IMR-90 (cell line): ENCODE measurements at regions not wholly inside any gene's neighbourhood (a gene's known extent, or its start where the extent isn't known, plus 50 kb on each side); places are given as distances from the start of the nearest gene placed in this dataset.

Experiments
- ATAC-seq: fragments of 200-7000 bp; cut with Tn5 transposase; 2 replicates; pipeline ENCODE4 v1.9.1; 2020; ENCODE audit warnings: low read depth, mild to moderate bottlenecking, moderate library complexity
- BruUV-seq: library from RNA; stranded (reverse); fragments of 400-500 nt; replicated peaks from 2 replicates; lab custom pipeline; 2021; lab: Mats Ljungman, UMichigan
- CTCF ChIA-PET: fragments of 300-600 bp; formaldehyde crosslinking; extraction: SDS; loops from one replicate; lab custom pipeline; 2021; ENCODE audit warnings: antibody characterized with exemption; lab: Yijun Ruan, JAX
- POLR2A ChIA-PET: fragments of 300-600 bp; sonication (Branson Sonifier 250); formaldehyde crosslinking; loops from one replicate; lab custom pipeline; 2022; ENCODE audit warnings: antibody characterized with exemption; ENCODE audit not compliant: unreplicated experiment; lab: Charles Lee
- DNase-seq: peaks from one replicate; pipeline ENCODE4 v3.0.0; 2013
- H2AFZ ChIP-seq: replicated peaks from 2 replicates; pipeline ENCODE3; 2013; ENCODE audit warnings: low read length, mild to moderate bottlenecking; ENCODE audit not compliant: poor library complexity
- H2AK5ac ChIP-seq: 2 replicates; pipeline ENCODE4 v1.6.1; 2013; ENCODE audit warnings: low read depth, low read length, inconsistent platforms
- H2AK9ac ChIP-seq: replicated peaks from 2 replicates; pipeline ENCODE3; 2013; ENCODE audit warnings: mild to moderate bottlenecking, low read depth, low read length, moderate library complexity; ENCODE audit not compliant: poor library complexity
- H2BK120ac ChIP-seq: 2 replicates; pipeline ENCODE4 v1.6.1; 2013; ENCODE audit warnings: low read depth, low read length, inconsistent platforms
- H2BK15ac ChIP-seq: 3 replicates; pipeline ENCODE4 v1.6.1; 2013; ENCODE audit warnings: low read depth, low read length, inconsistent platforms
- H2BK20ac ChIP-seq: 2 replicates; pipeline ENCODE4 v1.6.1; 2013; ENCODE audit warnings: low read depth, mild to moderate bottlenecking, inconsistent platforms, low read length, moderate library complexity
- H2BK5ac ChIP-seq: 2 replicates; pipeline ENCODE4 v1.6.1; 2013; ENCODE audit warnings: mild to moderate bottlenecking, low read depth, low read length, inconsistent platforms; ENCODE audit not compliant: poor library complexity, severe bottlenecking
- H3K14ac ChIP-seq: replicated peaks from 2 replicates; pipeline ENCODE4 v1.6.1; 2013; ENCODE audit warnings: low read depth, low read length, inconsistent platforms
- H3K18ac ChIP-seq: 2 replicates; pipeline ENCODE4 v1.6.1; 2013; ENCODE audit warnings: low read depth, low read length, control low read depth
- H3K23ac ChIP-seq: 2 replicates; pipeline ENCODE4 v1.6.1; 2013; ENCODE audit warnings: low read depth, low read length, inconsistent platforms
- H3K27ac ChIP-seq: 2 replicates; pipeline ENCODE4 v1.5.1; 2013; ENCODE audit warnings: mild to moderate bottlenecking, control low read depth, low read length; ENCODE audit not compliant: insufficient read depth
- H3K27me3 ChIP-seq: 2 replicates; pipeline ENCODE4 v1.6.1; 2013; ENCODE audit warnings: low read length; ENCODE audit not compliant: control insufficient read depth, insufficient read depth
- H3K36me3 ChIP-seq: 2 replicates; pipeline ENCODE4 v1.6.1; 2013; ENCODE audit warnings: low read length, mixed read lengths; ENCODE audit not compliant: control insufficient read depth, insufficient read depth
- H3K4ac ChIP-seq: 2 replicates; pipeline ENCODE4 v1.6.1; 2013; ENCODE audit warnings: low read depth, low read length, inconsistent platforms
- H3K4me1 ChIP-seq: 2 replicates; pipeline ENCODE4 v1.6.1; 2013; ENCODE audit warnings: low read length, mixed read lengths; ENCODE audit not compliant: control insufficient read depth, insufficient read depth
- H3K4me2 ChIP-seq: 2 replicates; pipeline ENCODE4 v1.6.1; 2013; ENCODE audit warnings: low read depth, mild to moderate bottlenecking, control low read depth, low read length, moderate library complexity
- H3K4me3 ChIP-seq: 2 replicates; pipeline ENCODE4 v1.5.1; 2013; ENCODE audit warnings: low read depth, mild to moderate bottlenecking, control low read depth, low read length, moderate library complexity; ENCODE audit not compliant: insufficient read depth
- H3K56ac ChIP-seq: 2 replicates; pipeline ENCODE4 v1.6.1; 2013; ENCODE audit warnings: low read length, inconsistent platforms; ENCODE audit not compliant: insufficient read depth; ENCODE audit errors: extremely low read depth
- H3K79me1 ChIP-seq, 2 experiments: 2 replicates each; pipeline ENCODE4 v1.6.1; 2013; ENCODE audit warnings: low read length in 2 of 2, inconsistent platforms in 1 of 2, low read depth in 1 of 2
- H3K9ac ChIP-seq: 2 replicates; pipeline ENCODE4 v1.6.1; 2013; ENCODE audit warnings: low read depth, low read length, control low read depth
- H3K9me1 ChIP-seq: 2 replicates; pipeline ENCODE4 v1.6.1; 2013; ENCODE audit warnings: low read length, inconsistent platforms; ENCODE audit not compliant: insufficient read depth
- H3K9me3 ChIP-seq: 2 replicates; pipeline ENCODE4 v1.6.1; 2013; ENCODE audit warnings: low read length; ENCODE audit not compliant: control insufficient read depth, insufficient read depth
- H4K20me1 ChIP-seq: 2 replicates; pipeline ENCODE4 v1.6.1; 2013; ENCODE audit warnings: low read length, inconsistent platforms; ENCODE audit not compliant: insufficient read depth
- H4K5ac ChIP-seq: 2 replicates; pipeline ENCODE4 v1.6.1; 2013; ENCODE audit warnings: mild to moderate bottlenecking, low read depth, low read length, control low read depth
- H4K8ac ChIP-seq, 2 experiments: 2 replicates each; pipeline ENCODE4 v1.6.1; 2013; ENCODE audit warnings: low read depth in 2 of 2, low read length in 2 of 2, control low read depth in 1 of 2, inconsistent platforms in 1 of 2
- H4K91ac ChIP-seq: 2 replicates; pipeline ENCODE4 v1.6.1; 2013; ENCODE audit warnings: low read depth, low read length, inconsistent platforms; ENCODE audit not compliant: insufficient read depth
- BHLHE40 ChIP-seq: fragments of 150-350 bp; IDR thresholded peaks from 2 replicates; pipeline ENCODE4 v1.6.1; 2016; ENCODE audit warnings: mild to moderate bottlenecking, low read depth, low read length
- CHD1 ChIP-seq: IDR thresholded peaks from 2 replicates; pipeline ENCODE4 v1.6.1; 2012; ENCODE audit warnings: low read depth, low read length, improper control_type of control experiment
- MAZ ChIP-seq: IDR thresholded peaks from 2 replicates; pipeline ENCODE4 v1.6.1; 2012; ENCODE audit warnings: low read depth, mild to moderate bottlenecking, low read length, improper control_type of control experiment, moderate library complexity, borderline replicate concordance
- POLR2A ChIP-seq: IDR thresholded peaks from 2 replicates; pipeline ENCODE4 v1.6.1; 2012; ENCODE audit warnings: mild to moderate bottlenecking, low read depth, low read length
- RAD21 ChIP-seq: IDR thresholded peaks from 2 replicates; pipeline ENCODE4 v1.6.1; 2012; ENCODE audit warnings: low read length, improper control_type of control experiment
- WGBS, 2 experiments: methylation state at CpG; one replicate each; pipeline versions ENCODE4 v1.1.5 to v1.1.7; 2013; ENCODE audit warnings: missing lambda C conversion rate in 2 of 2; ENCODE audit not compliant: insufficient read length in 1 of 2; ENCODE audit errors: extremely low coverage in 2 of 2; 5-methylcytosine and 5-hydroxymethylcytosine counted together
- dilution Hi-C: fragments of 300-500 bp; cut with HindIII; formaldehyde crosslinking; loops from one replicate; pipeline ENCODE4 v1.14.3; 2018; ENCODE audit warnings: low sequenced_read_pairs; ENCODE audit not compliant: unreplicated experiment
- in situ Hi-C: fragments of 300-500 bp; cut with MboI; formaldehyde crosslinking; loops from 3 replicates; pipeline ENCODE4 v1.14.3; 2019; ENCODE audit warnings: low sequenced_read_pairs, inconsistent platforms, mixed read lengths
- intact Hi-C: fragments of 100-400 bp; cut with micrococcal nuclease; formaldehyde crosslinking; loops from 2 replicates; pipeline ENCODE4 v1.10.0; 2022

DNA sequence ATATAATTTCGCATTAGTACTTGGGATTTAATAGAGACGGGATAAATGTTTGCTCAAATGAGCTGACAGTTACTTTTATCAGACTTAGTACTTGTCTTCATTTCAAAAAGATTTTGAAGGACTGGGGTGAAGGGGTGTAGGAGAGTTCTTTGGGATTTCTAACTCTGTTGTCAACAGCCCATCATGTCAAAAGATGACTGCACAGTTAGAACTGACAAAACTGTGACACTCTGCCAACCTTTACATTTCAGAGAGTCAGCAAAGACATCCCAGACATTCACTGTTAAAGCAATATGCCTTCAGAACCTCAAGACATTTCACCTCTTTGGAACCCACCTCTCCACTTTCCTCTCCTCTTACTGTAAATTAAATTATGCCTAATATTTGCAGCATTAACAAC lies 285.4 kb upstream of the SPHKAP start:
- Histone ChIP-seq H3K14ac (no peak overlapping the region), H4K91ac (no peak overlapping the region), H2BK5ac (no peak overlapping the region), H3K4me2 (no peak overlapping the region), H3K27me3 (no peaks in the 10 kb centered on the region), H4K8ac (no peak overlapping the region), H3K9me1 (no peaks in the 10 kb centered on the region), H3K36me3 (no peaks in the 10 kb centered on the region), H3K9me3 (peaks cover 3% of the 10 kb centered on the region; the same call in 1 of the 2 replicates), H2AK5ac (no peak overlapping the region), H3K9ac (no peak overlapping the region), H3K23ac (no peak overlapping the region), H3K4me3 (no peak overlapping the region), H3K4me1 (no peaks in the 10 kb centered on the region), H2BK120ac (no peak overlapping the region), H2AFZ (no peak overlapping the region), H3K4ac (no peak overlapping the region), H3K18ac (no peak overlapping the region), H3K27ac (no peak overlapping the region), H4K20me1 (no peaks in the 10 kb centered on the region), H3K56ac (no peak overlapping the region), H2BK15ac (no peak overlapping the region), H3K79me1 (no peaks in the 10 kb centered on the region), H4K5ac (no peak overlapping the region), H2AK9ac (no peak overlapping the region), H2BK20ac (no peak overlapping the region)
- intact Hi-C loops (no loop called here), dilution Hi-C loops (no loop called here), in situ Hi-C loops (no loop called here)
- ChIA-PET CTCF (no interaction called here), POLR2A (no interaction called here)
- WGBS, 2 experiments, result no CpG with 5 or more reads among the region's 2 CpGs
- no peak for DNase-seq
- ATAC-seq, result no peak
- TF ChIP-seq CHD1 (no peak), BHLHE40 (no peak), POLR2A (no peak), RAD21 (no peak), MAZ (no peak)
- no TSS peak for BruUV-seq
